GM12878 (cell line): ENCODE measurements at regions not wholly inside any gene's neighbourhood (a gene's known extent, or its start where the extent isn't known, plus 50 kb on each side); places are given as distances from the start of the nearest gene placed in this dataset.

Experiments
- BCL3 ChIP-seq: IDR thresholded peaks from 2 replicates; pipeline ENCODE4 v1.6.1; 2011; ENCODE audit warnings: borderline replicate concordance, low read depth, mild to moderate bottlenecking, moderate library complexity, low read length; ENCODE audit not compliant: insufficient read depth, poor library complexity, severe bottlenecking
- BHLHE40 ChIP-seq, 2 experiments: fragments of 450-650 bp in 1 of 2; IDR thresholded peaks; 2 replicates each; pipeline ENCODE4 v1.6.1; 2011 to 2017; ENCODE audit warnings: low read depth in 2 of 2, borderline replicate concordance in 1 of 2, improper control_type of control experiment in 1 of 2, low read length in 1 of 2, mild to moderate bottlenecking in 1 of 2
- BRCA1 ChIP-seq: IDR thresholded peaks from 2 replicates; pipeline ENCODE4 v1.6.1; 2011; ENCODE audit warnings: low read depth, low read length, improper control_type of control experiment
- CHD1 ChIP-seq: IDR thresholded peaks from 2 replicates; pipeline ENCODE4 v1.6.1; 2012; ENCODE audit warnings: low read depth, low read length, improper control_type of control experiment
- CTCF ChIP-seq, 3 experiments: IDR thresholded peaks in 2 of 3; conservative IDR thresholded peaks in 1 of 3; 2 replicates each; pipeline ENCODE4 v1.5.1; 2011; ENCODE audit warnings: low read depth in 3 of 3, low read length in 3 of 3, mild to moderate bottlenecking in 3 of 3, control low read depth in 2 of 3, moderate library complexity in 2 of 3, inconsistent platforms in 1 of 3, mixed read lengths in 1 of 3; ENCODE audit not compliant: control insufficient read depth in 2 of 3, insufficient read depth in 1 of 3; ENCODE audit errors: extremely low read depth in 1 of 3
- FOS ChIP-seq: IDR thresholded peaks from 3 replicates; pipeline ENCODE4 v1.6.1; 2011; ENCODE audit warnings: borderline replicate concordance; ENCODE audit not compliant: insufficient read length; ENCODE audit errors: extremely low read depth
- IKZF1 ChIP-seq: fragments of 450-650 bp; conservative IDR thresholded peaks from 2 replicates; pipeline ENCODE4 v1.6.1; 2017; ENCODE audit warnings: antibody characterized with exemption, mild to moderate bottlenecking
- JUND ChIP-seq: IDR thresholded peaks from 2 replicates; pipeline ENCODE4 v1.6.1; 2012; ENCODE audit warnings: low read depth, mild to moderate bottlenecking, low read length, improper control_type of control experiment, moderate library complexity
- POLR2A ChIP-seq: IDR thresholded peaks from 2 replicates; pipeline ENCODE4 v1.6.1; 2011; ENCODE audit warnings: low read depth, mild to moderate bottlenecking, low read length
- RAD51 ChIP-seq: fragments of 450-650 bp; IDR thresholded peaks from 2 replicates; pipeline ENCODE4 v1.6.1; 2016; ENCODE audit warnings: moderate library complexity, mild to moderate bottlenecking, inconsistent platforms
- RFX5 ChIP-seq: IDR thresholded peaks from 2 replicates; pipeline ENCODE4 v1.6.1; 2011; ENCODE audit warnings: low read depth, low read length, improper control_type of control experiment
- TAF1 ChIP-seq: IDR thresholded peaks from 2 replicates; pipeline ENCODE4 v1.6.1; 2011; ENCODE audit warnings: mild to moderate bottlenecking, low read depth, low read length, borderline replicate concordance
- TF ChIP-seq, protein P1 (sequence below): IDR thresholded peaks from 2 replicates; pipeline ENCODE4 v1.6.1; 2012; ENCODE audit warnings: mild to moderate bottlenecking, low read depth, low read length

- TF ChIP-seq BCL3 (no peak), CTCF (IDR thresholded peaks at IDR 0.05 in 2 of 3, conservative IDR thresholded peaks at IDR 0.05 in 1 of 3; ENCODE audit: control insufficient read depth in 2 of 3, extremely low read depth in 1 of 3, insufficient read depth in 1 of 3, low read depth in 3 of 3, low read length in 3 of 3) (no peak), BHLHE40 (IDR thresholded peaks at IDR 0.05; ENCODE audit: borderline replicate concordance in 1 of 2, low read depth in 2 of 2, low read length in 1 of 2) (no peak), TAF1 (no peak), IKZF1 (no peak), BRCA1 (no peak), FOS (no peak), POLR2A (no peak), JUND (no peak), CHD1 (no peak), RAD51 (no peak), RFX5 (no peak)
- TF ChIP-seq, protein P1, sequence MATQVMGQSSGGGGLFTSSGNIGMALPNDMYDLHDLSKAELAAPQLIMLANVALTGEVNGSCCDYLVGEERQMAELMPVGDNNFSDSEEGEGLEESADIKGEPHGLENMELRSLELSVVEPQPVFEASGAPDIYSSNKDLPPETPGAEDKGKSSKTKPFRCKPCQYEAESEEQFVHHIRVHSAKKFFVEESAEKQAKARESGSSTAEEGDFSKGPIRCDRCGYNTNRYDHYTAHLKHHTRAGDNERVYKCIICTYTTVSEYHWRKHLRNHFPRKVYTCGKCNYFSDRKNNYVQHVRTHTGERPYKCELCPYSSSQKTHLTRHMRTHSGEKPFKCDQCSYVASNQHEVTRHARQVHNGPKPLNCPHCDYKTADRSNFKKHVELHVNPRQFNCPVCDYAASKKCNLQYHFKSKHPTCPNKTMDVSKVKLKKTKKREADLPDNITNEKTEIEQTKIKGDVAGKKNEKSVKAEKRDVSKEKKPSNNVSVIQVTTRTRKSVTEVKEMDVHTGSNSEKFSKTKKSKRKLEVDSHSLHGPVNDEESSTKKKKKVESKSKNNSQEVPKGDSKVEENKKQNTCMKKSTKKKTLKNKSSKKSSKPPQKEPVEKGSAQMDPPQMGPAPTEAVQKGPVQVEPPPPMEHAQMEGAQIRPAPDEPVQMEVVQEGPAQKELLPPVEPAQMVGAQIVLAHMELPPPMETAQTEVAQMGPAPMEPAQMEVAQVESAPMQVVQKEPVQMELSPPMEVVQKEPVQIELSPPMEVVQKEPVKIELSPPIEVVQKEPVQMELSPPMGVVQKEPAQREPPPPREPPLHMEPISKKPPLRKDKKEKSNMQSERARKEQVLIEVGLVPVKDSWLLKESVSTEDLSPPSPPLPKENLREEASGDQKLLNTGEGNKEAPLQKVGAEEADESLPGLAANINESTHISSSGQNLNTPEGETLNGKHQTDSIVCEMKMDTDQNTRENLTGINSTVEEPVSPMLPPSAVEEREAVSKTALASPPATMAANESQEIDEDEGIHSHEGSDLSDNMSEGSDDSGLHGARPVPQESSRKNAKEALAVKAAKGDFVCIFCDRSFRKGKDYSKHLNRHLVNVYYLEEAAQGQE, result no peak
These were observed 142.9 kb upstream of the AKR1E2 start for GRCh38 chr10:4683137-4683536.
